ENCODE measurements at regions not wholly inside any gene's neighbourhood (a gene's known extent, or its start where the extent isn't known, plus 50 kb on each side); places are given as distances from the start of the nearest gene placed in this dataset.
"Not testable (repeated sequence)": the region's sequence is repeated elsewhere in the genome, so short reads cannot be mapped to it uniquely, and the experiment has no call there.

GRCh38 chr9:93893194-93893593 is 62.0 kb downstream of the BARX1 start:
- no peak for TF ChIP-seq CTCF (IDR thresholded peaks at IDR 0.05; ENCODE audit: insufficient read depth, low read length)
- no peak for DNase-seq (ENCODE audit: low read depth)
- H3K4me3 ChIP-seq (ENCODE audit: low read depth, low read length) = no peak overlapping the region

- no peak for TF ChIP-seq CTCF (IDR thresholded peaks at IDR 0.05; ENCODE audit: insufficient read depth, low read length)
- no peak for DNase-seq (ENCODE audit: low read depth)
- H3K4me3 ChIP-seq (ENCODE audit: low read depth, low read length) = no peak overlapping the region
Observed at GRCh38 chr9:93892748-93893147, 62.4 kb downstream of the BARX1 start.

GRCh38 chr9:93891549-93892310 is 63.4 kb downstream of the BARX1 start:
- DNase-seq (ENCODE audit: low read depth) = no peak
- TF ChIP-seq CTCF (IDR thresholded peaks at IDR 0.05; ENCODE audit: insufficient read depth, low read length) = no peak
- no peak overlapping the region for H3K4me3 ChIP-seq (ENCODE audit: low read depth, low read length)

- H3K4me3 ChIP-seq (ENCODE audit: low read depth, low read length) = no peak overlapping the region
- no peak for DNase-seq (ENCODE audit: low read depth)
- no peak for TF ChIP-seq CTCF (IDR thresholded peaks at IDR 0.05; ENCODE audit: insufficient read depth, low read length)
Observed at GRCh38 chr9:93891050-93891449, 64.1 kb downstream of the BARX1 start.

- DNase-seq (ENCODE audit: low read depth) = no peak
- no peak for TF ChIP-seq CTCF (IDR thresholded peaks at IDR 0.05; ENCODE audit: insufficient read depth, low read length)
- H3K4me3 ChIP-seq (ENCODE audit: low read depth, low read length) = no peak overlapping the region
Observed at GRCh38 chr9:93890436-93890935, 64.7 kb downstream of the BARX1 start.

GRCh38 chr9:93886911-93887310 is 68.2 kb downstream of the BARX1 start:
- no peak overlapping the region for H3K4me3 ChIP-seq (ENCODE audit: low read depth, low read length)
- TF ChIP-seq CTCF (IDR thresholded peaks at IDR 0.05; ENCODE audit: insufficient read depth, low read length) = no peak
- no peak for DNase-seq (ENCODE audit: low read depth)

GRCh38 chr9:93884808-93885207 is 70.3 kb downstream of the BARX1 start:
- no peak overlapping the region for H3K4me3 ChIP-seq (ENCODE audit: low read depth, low read length)
- no peak for TF ChIP-seq CTCF (IDR thresholded peaks at IDR 0.05; ENCODE audit: insufficient read depth, low read length)
- no peak for DNase-seq (ENCODE audit: low read depth)

- not testable (repeated sequence) for H3K4me3 ChIP-seq (ENCODE audit: low read depth, low read length); DNase-seq (ENCODE audit: low read depth)
Observed at GRCh38 chr9:93879662-93880407, 75.3 kb downstream of the BARX1 start.
